ENCODE measurements at regions not wholly inside any gene's neighbourhood (a gene's known extent, or its start where the extent isn't known, plus 50 kb on each side); places are given as distances from the start of the nearest gene placed in this dataset.
A peak's percentile ranks its signal among the peaks of the same experiment; 100 is the strongest.

GRCh38 chr15:101124731-101125451, 127.0 kb downstream of the CHSY1 start:
- CTCF ChIA-PET, result interaction anchor here (1.4 kb wide), 1 partner anchor 47 kb away, joined by 3 read pairs; no protein-coding TSS in a partner anchor
- Histone ChIP-seq H3K4me2 (ENCODE audit: insufficient read depth, low read length) (peak overlapping the region; percentile 5), H3K9me1 (replicated peaks; ENCODE audit: control insufficient read depth, extremely low read depth, insufficient read depth, low read length) (no peaks in the 10 kb centered on the region), H3K9ac (replicated peaks; ENCODE audit: extremely low read depth, insufficient read depth, low read length) (no peak overlapping the region), H3K79me2 (ENCODE audit: control insufficient read depth, insufficient read depth, low read length) (no peaks in the 10 kb centered on the region), H2AFZ (ENCODE audit: low read depth, low read length) (no peak overlapping the region), H3K27me3 (ENCODE audit: control insufficient read depth in 2 of 2, insufficient read depth in 2 of 2, low read length in 2 of 2) (no peaks in the 10 kb centered on the region), H3K36me3 (ENCODE audit: control insufficient read depth in 2 of 2, extremely low read depth in 1 of 2, insufficient read depth in 2 of 2, low read length in 2 of 2) (no peaks in the 10 kb centered on the region), H4K20me1 (replicated peaks; ENCODE audit: control insufficient read depth, extremely low read depth, insufficient read depth, low read length) (no peaks in the 10 kb centered on the region), H3K4me3 (replicated peaks in 1 of 3; ENCODE audit: insufficient read depth in 1 of 3, low read depth in 1 of 3, low read length in 3 of 3) (no peak overlapping the region), H3K9me3 (replicated peaks; ENCODE audit: control insufficient read depth, insufficient read depth, low read length) (no peaks in the 10 kb centered on the region), H3K4me1 (ENCODE audit: control insufficient read depth, extremely low read depth, insufficient read depth, low read length) (peaks cover 20% of the 10 kb centered on the region), H3K27ac (ENCODE audit: insufficient read depth, low read depth, low read length) (peak overlapping the region; percentile 14)
- TF ChIP-seq JUN (IDR thresholded peaks at IDR 0.05; ENCODE audit: borderline replicate concordance, insufficient read depth, insufficient read length, low read depth) (peak; percentile 21), POLR2A (IDR thresholded peaks at IDR 0.05; ENCODE audit: low read depth, low read length) (no peak)
- POLR2A ChIA-PET, result interaction anchor here (0.7 to 0.8 kb wide), 2 partner anchors 18 to 127 kb away, joined by 6 to 14 read pairs; partner anchors contain the start of gene CHSY1
- FAIRE-seq, result peak; percentile 75
- intact Hi-C loops (cut with micrococcal nuclease) (no loop called here), dilution Hi-C loops (cut with MboI; ENCODE audit: extremely low pct_ligation_motif_present, low sequenced_read_pairs) (no loop called here)
- DNase-seq (ENCODE audit: low read depth, low spot score), result peak; percentile 41
- TSS peak; percentile 54 for BruUV-seq (replicated peaks)

- POLR2A ChIA-PET, result interaction anchor here (0.6 to 0.8 kb wide), 2 partner anchors 65 to 129 kb away, joined by 3 read pairs; partner anchors contain the start of gene CHSY1
Observed at GRCh38 chr15:101123222-101123910, 128.5 kb downstream of the CHSY1 start.

More at GRCh38 chr15:101123222-101123910, 128.5 kb downstream of the CHSY1 start:
- Histone ChIP-seq H3K4me1 (ENCODE audit: control insufficient read depth, extremely low read depth, insufficient read depth, low read length) (peaks cover 18% of the 10 kb centered on the region), H3K9ac (replicated peaks; ENCODE audit: extremely low read depth, insufficient read depth, low read length) (no peak overlapping the region), H3K9me1 (replicated peaks; ENCODE audit: control insufficient read depth, extremely low read depth, insufficient read depth, low read length) (no peaks in the 10 kb centered on the region), H3K27ac (ENCODE audit: insufficient read depth, low read depth, low read length) (no peak overlapping the region), H3K27me3 (ENCODE audit: control insufficient read depth in 2 of 2, insufficient read depth in 2 of 2, low read length in 2 of 2) (no peaks in the 10 kb centered on the region), H3K4me2 (ENCODE audit: insufficient read depth, low read length) (no peak overlapping the region), H3K36me3 (ENCODE audit: control insufficient read depth in 2 of 2, extremely low read depth in 1 of 2, insufficient read depth in 2 of 2, low read length in 2 of 2) (no peaks in the 10 kb centered on the region), H3K79me2 (ENCODE audit: control insufficient read depth, insufficient read depth, low read length) (no peaks in the 10 kb centered on the region), H2AFZ (ENCODE audit: low read depth, low read length) (no peak overlapping the region), H3K9me3 (replicated peaks; ENCODE audit: control insufficient read depth, insufficient read depth, low read length) (no peaks in the 10 kb centered on the region), H4K20me1 (replicated peaks; ENCODE audit: control insufficient read depth, extremely low read depth, insufficient read depth, low read length) (no peaks in the 10 kb centered on the region), H3K4me3 (replicated peaks in 1 of 3; ENCODE audit: insufficient read depth in 1 of 3, low read depth in 1 of 3, low read length in 3 of 3) (no peak overlapping the region)
- FAIRE-seq (no peak), DNase-seq (ENCODE audit: low read depth, low spot score) (no peak)
- no TSS peak for BruUV-seq (replicated peaks)
- intact Hi-C loops (cut with micrococcal nuclease), result no loop called here
- dilution Hi-C loops (cut with MboI; ENCODE audit: extremely low pct_ligation_motif_present, low sequenced_read_pairs), result no loop called here
- TF ChIP-seq POLR2A (IDR thresholded peaks at IDR 0.05; ENCODE audit: low read depth, low read length) (no peak), JUN (IDR thresholded peaks at IDR 0.05; ENCODE audit: borderline replicate concordance, insufficient read depth, insufficient read length, low read depth) (no peak), MAX (IDR thresholded peaks at IDR 0.05; ENCODE audit: insufficient read depth, insufficient read length) (no peak), CTCF (IDR thresholded peaks at IDR 0.05; ENCODE audit: extremely low read depth in 1 of 2, insufficient read depth in 1 of 2, low read depth in 1 of 2, low read length in 2 of 2) (no peak), GATA2 (IDR thresholded peaks at IDR 0.05; ENCODE audit: insufficient read depth, insufficient read length, low read depth, low read length) (no peak), MYC (IDR thresholded peaks at IDR 0.05; ENCODE audit: low read depth, low read length) (no peak), POLR2AphosphoS5 (IDR thresholded peaks at IDR 0.05; ENCODE audit: insufficient read depth, low read depth, low read length) (no peak), EZH2 (IDR thresholded peaks at IDR 0.05; ENCODE audit: borderline replicate concordance, low read depth, low read length, severe bottlenecking) (no peak), FOS (IDR thresholded peaks at IDR 0.05; ENCODE audit: borderline replicate concordance, insufficient read depth, low read length) (no peak)
- CTCF ChIA-PET, result no interaction called here

All from endothelial cell of umbilical vein (primary cell).